ENCODE measurements at regions not wholly inside any gene's neighbourhood (a gene's known extent, or its start where the extent isn't known, plus 50 kb on each side); places are given as distances from the start of the nearest gene placed in this dataset.

GRCh38 chr2:66962716-66963115, 434.4 kb upstream of the ETAA1 start:
- H3K9me3 Mint-ChIP-seq (ENCODE audit: unreplicated experiment) = no peaks in the 10 kb centered on the region

GRCh38 chr2:66966631-66967030, 430.5 kb upstream of the ETAA1 start:
- DNase-seq (ENCODE audit: extremely low spot score, unreplicated experiment) = no peak
- no peaks in the 10 kb centered on the region for H3K36me3 Mint-ChIP-seq (ENCODE audit: unreplicated experiment)
- no peak overlapping the region for H3K27ac Mint-ChIP-seq (ENCODE audit: unreplicated experiment)

More at GRCh38 chr2:66962716-66963115, 434.4 kb upstream of the ETAA1 start:
- TF ChIP-seq CTCF (IDR thresholded peaks at IDR 0.05) = no peak
- no peaks in the 10 kb centered on the region for H3K4me1 Mint-ChIP-seq (ENCODE audit: unreplicated experiment)
- H3K27ac Mint-ChIP-seq (ENCODE audit: unreplicated experiment) = no peak overlapping the region
- H3K27me3 Mint-ChIP-seq (ENCODE audit: unreplicated experiment) = peaks cover 7% of the 10 kb centered on the region
- no peak overlapping the region for H3K4me3 Mint-ChIP-seq (ENCODE audit: unreplicated experiment)
- no peak for DNase-seq (ENCODE audit: extremely low spot score, unreplicated experiment)
- H3K36me3 Mint-ChIP-seq (ENCODE audit: unreplicated experiment) = no peaks in the 10 kb centered on the region

GRCh38 chr2:66968946-66969345, 428.2 kb upstream of the ETAA1 start:
- H3K4me3 Mint-ChIP-seq (ENCODE audit: unreplicated experiment) = no peak overlapping the region
- H3K4me1 Mint-ChIP-seq (ENCODE audit: unreplicated experiment) = no peaks in the 10 kb centered on the region
- H3K27me3 Mint-ChIP-seq (ENCODE audit: unreplicated experiment) = peaks cover 17% of the 10 kb centered on the region
- DNase-seq (ENCODE audit: extremely low spot score, unreplicated experiment) = no peak
- no peaks in the 10 kb centered on the region for H3K9me3 Mint-ChIP-seq (ENCODE audit: unreplicated experiment)
- H3K36me3 Mint-ChIP-seq (ENCODE audit: unreplicated experiment) = no peaks in the 10 kb centered on the region
- TF ChIP-seq CTCF (IDR thresholded peaks at IDR 0.05) = no peak
- H3K27ac Mint-ChIP-seq (ENCODE audit: unreplicated experiment) = no peak overlapping the region

More at GRCh38 chr2:66966631-66967030, 430.5 kb upstream of the ETAA1 start:
- Mint-ChIP-seq H3K4me3 (ENCODE audit: unreplicated experiment) (no peak overlapping the region), H3K4me1 (ENCODE audit: unreplicated experiment) (no peaks in the 10 kb centered on the region), H3K9me3 (ENCODE audit: unreplicated experiment) (no peaks in the 10 kb centered on the region), H3K27me3 (ENCODE audit: unreplicated experiment) (peaks cover 11% of the 10 kb centered on the region)
- TF ChIP-seq CTCF (IDR thresholded peaks at IDR 0.05) = no peak

- TF ChIP-seq CTCF (IDR thresholded peaks at IDR 0.05) = no peak
- no peak overlapping the region for H3K4me3 Mint-ChIP-seq (ENCODE audit: unreplicated experiment)
- DNase-seq (ENCODE audit: extremely low spot score, unreplicated experiment) = no peak
- H3K27me3 Mint-ChIP-seq (ENCODE audit: unreplicated experiment) = peaks cover 10% of the 10 kb centered on the region
- no peak overlapping the region for H3K27ac Mint-ChIP-seq (ENCODE audit: unreplicated experiment)
- no peaks in the 10 kb centered on the region for H3K4me1 Mint-ChIP-seq (ENCODE audit: unreplicated experiment)
- no peaks in the 10 kb centered on the region for H3K9me3 Mint-ChIP-seq (ENCODE audit: unreplicated experiment)
- H3K36me3 Mint-ChIP-seq (ENCODE audit: unreplicated experiment) = no peaks in the 10 kb centered on the region
These were observed 416.1 kb upstream of the ETAA1 start for GRCh38 chr2:66981074-66981473.

- Mint-ChIP-seq H3K27ac (ENCODE audit: unreplicated experiment) (no peak overlapping the region), H3K4me1 (ENCODE audit: unreplicated experiment) (no peaks in the 10 kb centered on the region), H3K27me3 (ENCODE audit: unreplicated experiment) (peaks cover 21% of the 10 kb centered on the region), H3K9me3 (ENCODE audit: unreplicated experiment) (no peaks in the 10 kb centered on the region), H3K4me3 (ENCODE audit: unreplicated experiment) (no peak overlapping the region), H3K36me3 (ENCODE audit: unreplicated experiment) (no peaks in the 10 kb centered on the region)
- TF ChIP-seq CTCF (IDR thresholded peaks at IDR 0.05) = no peak
- no peak for DNase-seq (ENCODE audit: extremely low spot score, unreplicated experiment)
These were observed 414.4 kb upstream of the ETAA1 start for GRCh38 chr2:66982766-66983165.
